NB4 (cell line): ENCODE measurements at regions not wholly inside any gene's neighbourhood (a gene's known extent, or its start where the extent isn't known, plus 50 kb on each side); places are given as distances from the start of the nearest gene placed in this dataset.
"Not testable (repeated sequence)": the region's sequence is repeated elsewhere in the genome, so short reads cannot be mapped to it uniquely, and the experiment has no call there.

Experiments used
- DNase-seq: peaks from one replicate; pipeline ENCODE4 v3.0.0; 2010; ENCODE audit warnings: low read depth
- H3K4me3 ChIP-seq: one replicate; pipeline ENCODE4 v1.5.1; 2011; ENCODE audit warnings: mild to moderate bottlenecking, low read depth, low read length, moderate library complexity
- MYC ChIP-seq: IDR thresholded peaks from 2 replicates; pipeline ENCODE4 v1.6.1; 2011; ENCODE audit warnings: low read depth, low read length
- POLR2A ChIP-seq: IDR thresholded peaks from 2 replicates; pipeline ENCODE4 v1.6.1; 2011; ENCODE audit warnings: mild to moderate bottlenecking; ENCODE audit not compliant: insufficient read length; ENCODE audit errors: extremely low read depth
- TF ChIP-seq, protein P1 (sequence below): IDR thresholded peaks from one replicate; pipeline ENCODE4 v1.5.1; 2012; ENCODE audit warnings: low read depth, low read length
- TF ChIP-seq, protein P2 (sequence below): IDR thresholded peaks from 2 replicates; pipeline ENCODE4 v1.6.1; 2011; ENCODE audit warnings: low read depth, low read length

DNA sequence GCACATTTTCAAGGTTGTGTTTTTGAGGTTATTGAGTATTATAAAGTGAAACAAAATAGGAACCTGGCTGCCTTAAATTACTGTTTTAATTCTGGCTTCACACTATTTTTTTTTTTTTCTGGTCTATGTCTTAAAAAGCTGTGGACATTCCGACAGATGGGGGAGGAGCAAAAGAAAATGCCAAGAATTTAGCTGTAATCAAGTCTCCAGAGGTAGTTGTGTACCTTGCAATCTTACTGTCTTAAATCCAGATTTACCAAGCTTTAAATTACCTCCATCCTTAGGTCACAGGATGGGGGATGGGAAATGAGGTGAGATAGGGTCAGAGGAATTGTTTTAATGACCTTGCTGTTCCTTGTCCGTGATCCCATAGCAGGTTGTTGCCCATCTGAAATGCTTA lies 182.8 kb downstream of the UTRN start:
- DNase-seq, result no peak
- TF ChIP-seq MYC (no peak), POLR2A (no peak)
- TF ChIP-seq, protein P1, sequence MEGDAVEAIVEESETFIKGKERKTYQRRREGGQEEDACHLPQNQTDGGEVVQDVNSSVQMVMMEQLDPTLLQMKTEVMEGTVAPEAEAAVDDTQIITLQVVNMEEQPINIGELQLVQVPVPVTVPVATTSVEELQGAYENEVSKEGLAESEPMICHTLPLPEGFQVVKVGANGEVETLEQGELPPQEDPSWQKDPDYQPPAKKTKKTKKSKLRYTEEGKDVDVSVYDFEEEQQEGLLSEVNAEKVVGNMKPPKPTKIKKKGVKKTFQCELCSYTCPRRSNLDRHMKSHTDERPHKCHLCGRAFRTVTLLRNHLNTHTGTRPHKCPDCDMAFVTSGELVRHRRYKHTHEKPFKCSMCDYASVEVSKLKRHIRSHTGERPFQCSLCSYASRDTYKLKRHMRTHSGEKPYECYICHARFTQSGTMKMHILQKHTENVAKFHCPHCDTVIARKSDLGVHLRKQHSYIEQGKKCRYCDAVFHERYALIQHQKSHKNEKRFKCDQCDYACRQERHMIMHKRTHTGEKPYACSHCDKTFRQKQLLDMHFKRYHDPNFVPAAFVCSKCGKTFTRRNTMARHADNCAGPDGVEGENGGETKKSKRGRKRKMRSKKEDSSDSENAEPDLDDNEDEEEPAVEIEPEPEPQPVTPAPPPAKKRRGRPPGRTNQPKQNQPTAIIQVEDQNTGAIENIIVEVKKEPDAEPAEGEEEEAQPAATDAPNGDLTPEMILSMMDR, result no peak
- TF ChIP-seq, protein P2, sequence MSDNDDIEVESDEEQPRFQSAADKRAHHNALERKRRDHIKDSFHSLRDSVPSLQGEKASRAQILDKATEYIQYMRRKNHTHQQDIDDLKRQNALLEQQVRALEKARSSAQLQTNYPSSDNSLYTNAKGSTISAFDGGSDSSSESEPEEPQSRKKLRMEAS, result no peak
- H3K4me3 ChIP-seq, result no peak overlapping the region

DNA sequence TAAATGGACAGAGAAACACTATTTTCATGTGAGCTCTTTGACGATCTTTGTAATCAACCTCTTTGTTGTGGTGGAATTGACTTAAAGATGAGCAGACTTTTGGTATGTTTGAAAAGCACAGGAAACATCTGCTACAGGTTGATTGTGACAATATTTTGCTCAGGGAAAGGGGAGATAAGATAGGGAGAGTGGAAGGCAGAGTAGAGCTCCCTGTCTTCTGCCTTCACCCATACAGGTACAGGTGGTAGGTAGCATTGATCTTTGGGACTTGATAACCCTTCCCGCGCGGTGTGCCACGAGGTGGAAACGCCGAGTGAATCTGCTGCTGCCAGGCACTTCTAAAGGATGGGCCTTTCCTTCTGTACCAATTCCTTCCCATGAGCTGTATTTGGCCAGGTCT lies 183.6 kb downstream of the UTRN start:
- no peak overlapping the region for H3K4me3 ChIP-seq
- TF ChIP-seq MYC, result no peak
- TF ChIP-seq, protein P1, result no peak
- no peak for TF ChIP-seq POLR2A
- TF ChIP-seq, protein P2, result no peak
- no peak for DNase-seq

DNA sequence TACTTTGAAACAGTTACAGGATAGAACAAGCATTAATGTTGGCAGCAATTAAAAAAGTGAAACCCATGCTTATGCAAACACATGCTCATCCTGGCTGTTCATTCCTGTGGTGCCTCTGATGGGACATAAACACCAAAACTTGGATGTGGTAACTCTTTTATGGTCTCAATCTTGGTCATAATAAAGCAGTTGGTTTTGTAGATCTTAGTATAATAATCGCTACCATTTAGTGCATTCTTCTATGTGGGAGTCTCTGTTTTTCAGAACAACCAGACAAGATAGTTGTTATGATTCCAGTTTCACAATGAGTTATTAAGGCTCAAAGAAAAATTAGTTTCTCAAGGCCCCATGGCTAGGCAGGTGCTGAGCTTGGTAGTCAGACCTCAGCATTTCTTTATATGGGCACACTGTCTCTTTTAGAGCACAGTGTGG lies 184.0 kb downstream of the UTRN start:
- no peak for DNase-seq
- H3K4me3 ChIP-seq, result no peak overlapping the region
- TF ChIP-seq, protein P1, result no peak

DNA sequence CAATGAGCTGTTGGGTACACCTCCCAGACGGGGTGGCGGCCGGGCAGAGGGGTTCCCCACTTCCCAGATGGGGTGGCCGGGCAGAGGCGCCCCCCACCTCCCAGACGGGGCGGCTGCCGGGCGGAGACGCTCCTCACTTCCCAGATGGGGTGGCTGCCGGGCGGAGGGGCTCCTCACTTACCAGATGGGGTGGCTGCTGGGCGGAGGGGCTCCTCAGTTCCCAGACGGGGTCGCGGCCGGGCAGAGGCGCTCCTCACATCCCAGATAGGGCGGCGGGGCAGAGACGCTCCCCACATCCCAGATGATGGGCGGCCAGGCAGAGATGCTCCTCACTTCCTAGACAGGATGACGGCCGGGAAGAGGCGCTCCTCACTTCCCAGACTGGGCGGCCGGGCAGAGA lies 185.1 kb downstream of the UTRN start:
- DNase-seq, H3K4me3 ChIP-seq: not testable (repeated sequence)

DNA sequence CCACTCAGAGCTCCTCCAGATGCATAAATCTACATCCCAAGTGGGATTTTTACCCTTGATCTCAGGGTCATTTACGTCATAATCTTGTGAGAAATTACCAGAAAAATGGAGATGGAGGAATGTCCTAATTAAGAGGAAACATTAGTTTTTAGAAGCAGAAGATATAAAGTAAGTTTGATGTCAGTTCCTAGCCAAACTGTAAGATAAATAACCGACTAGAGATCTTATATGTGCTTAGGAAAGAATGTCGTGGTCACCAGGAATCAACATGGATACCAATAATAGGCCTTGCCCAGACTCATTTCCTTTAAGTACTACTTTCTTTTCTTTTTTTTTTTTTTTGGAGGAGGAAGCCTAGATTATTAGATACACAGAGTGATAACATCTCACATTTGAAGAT lies 186.9 kb downstream of the UTRN start:
- DNase-seq, result no peak
- no peak overlapping the region for H3K4me3 ChIP-seq
- TF ChIP-seq, protein P1, result no peak
- TF ChIP-seq POLR2A (no peak), MYC (no peak)
- TF ChIP-seq, protein P2, result no peak

DNA sequence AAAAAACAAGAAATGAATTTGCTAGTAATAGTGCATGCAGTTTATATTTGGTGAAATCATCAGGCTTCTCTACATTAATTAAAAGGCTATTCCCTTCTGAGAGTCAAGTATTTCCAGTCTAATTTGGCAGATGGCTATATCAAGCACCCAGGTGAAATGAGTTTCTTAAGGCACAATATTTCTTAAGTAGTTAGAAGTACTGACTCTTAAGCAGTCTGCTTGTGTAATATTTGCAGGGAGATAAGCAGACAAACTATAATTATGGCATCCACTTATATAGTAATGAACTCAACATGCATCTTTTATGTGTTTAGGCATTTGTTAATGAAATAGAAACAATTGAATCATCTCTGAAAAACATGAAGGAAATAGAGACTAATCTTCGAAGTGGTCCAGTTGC lies 189.2 kb downstream of the UTRN start:
- TF ChIP-seq, protein P2, result no peak
- no peak for TF ChIP-seq POLR2A
- TF ChIP-seq, protein P1, result no peak
- no peak for TF ChIP-seq MYC
- H3K4me3 ChIP-seq, result no peak overlapping the region

DNA sequence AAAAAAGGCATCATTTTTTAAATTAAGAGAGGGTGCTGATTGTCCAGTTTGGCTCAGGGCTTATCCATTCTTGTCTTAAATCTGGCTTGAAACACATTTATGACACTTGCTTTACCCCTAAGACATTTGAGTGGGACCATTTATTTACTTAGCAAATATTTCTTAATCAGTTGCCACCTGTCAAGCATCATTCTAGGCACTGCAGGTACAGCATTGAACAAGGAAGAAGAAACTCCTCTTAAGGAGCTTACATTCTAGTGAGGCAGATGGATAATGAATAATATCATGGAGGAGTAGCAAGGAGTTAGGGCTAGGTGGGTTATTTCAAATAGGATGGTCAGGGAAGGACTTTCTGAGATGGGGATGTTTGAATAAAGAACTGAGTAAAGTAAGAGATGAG lies 189.8 kb downstream of the UTRN start:
- DNase-seq, result no peak
- no peak overlapping the region for H3K4me3 ChIP-seq
- TF ChIP-seq POLR2A, result no peak
- TF ChIP-seq, protein P1, result no peak
- TF ChIP-seq MYC, result no peak

More for the DNA sequence above, 189.2 kb downstream of the UTRN start:
- DNase-seq, result no peak
